ENCODE measurements at regions not wholly inside any gene's neighbourhood (a gene's known extent, or its start where the extent isn't known, plus 50 kb on each side); places are given as distances from the start of the nearest gene placed in this dataset.

GRCh38 chr14:104512771-104513640 is 66.6 kb upstream of the C14orf180 start:
- TF ChIP-seq, protein P1, sequence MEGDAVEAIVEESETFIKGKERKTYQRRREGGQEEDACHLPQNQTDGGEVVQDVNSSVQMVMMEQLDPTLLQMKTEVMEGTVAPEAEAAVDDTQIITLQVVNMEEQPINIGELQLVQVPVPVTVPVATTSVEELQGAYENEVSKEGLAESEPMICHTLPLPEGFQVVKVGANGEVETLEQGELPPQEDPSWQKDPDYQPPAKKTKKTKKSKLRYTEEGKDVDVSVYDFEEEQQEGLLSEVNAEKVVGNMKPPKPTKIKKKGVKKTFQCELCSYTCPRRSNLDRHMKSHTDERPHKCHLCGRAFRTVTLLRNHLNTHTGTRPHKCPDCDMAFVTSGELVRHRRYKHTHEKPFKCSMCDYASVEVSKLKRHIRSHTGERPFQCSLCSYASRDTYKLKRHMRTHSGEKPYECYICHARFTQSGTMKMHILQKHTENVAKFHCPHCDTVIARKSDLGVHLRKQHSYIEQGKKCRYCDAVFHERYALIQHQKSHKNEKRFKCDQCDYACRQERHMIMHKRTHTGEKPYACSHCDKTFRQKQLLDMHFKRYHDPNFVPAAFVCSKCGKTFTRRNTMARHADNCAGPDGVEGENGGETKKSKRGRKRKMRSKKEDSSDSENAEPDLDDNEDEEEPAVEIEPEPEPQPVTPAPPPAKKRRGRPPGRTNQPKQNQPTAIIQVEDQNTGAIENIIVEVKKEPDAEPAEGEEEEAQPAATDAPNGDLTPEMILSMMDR (IDR thresholded peaks at IDR 0.05): no peak
- TF ChIP-seq EP300 (IDR thresholded peaks at IDR 0.05; ENCODE audit: low read depth): no peak
- TF ChIP-seq POLR2AphosphoS5 (IDR thresholded peaks at IDR 0.05): no peak
- no peak for TF ChIP-seq POLR2A (IDR thresholded peaks at IDR 0.05)
